ENCODE measurements at regions not wholly inside any gene's neighbourhood (a gene's known extent, or its start where the extent isn't known, plus 50 kb on each side); places are given as distances from the start of the nearest gene placed in this dataset.

GRCh38 chr7:136698977-136699376, 169.5 kb upstream of the CHRM2 start:
- no peak for TF ChIP-seq POLR2AphosphoS5 (IDR thresholded peaks at IDR 0.05)
- TF ChIP-seq CTCF (IDR thresholded peaks at IDR 0.05), result no peak
- TF ChIP-seq POLR2A (IDR thresholded peaks at IDR 0.05; ENCODE audit: low read depth), result no peak
